Osteoblast (primary cell): ENCODE measurements at regions not wholly inside any gene's neighbourhood (a gene's known extent, or its start where the extent isn't known, plus 50 kb on each side); places are given as distances from the start of the nearest gene placed in this dataset.

Experiments used
- DNase-seq: peaks from one replicate; pipeline ENCODE4 v3.0.0; 2011; ENCODE audit warnings: low spot score, mixed read lengths; ENCODE audit not compliant: insufficient read length; ENCODE audit errors: missing footprints
- H2AFZ ChIP-seq: 2 replicates; pipeline ENCODE4 v1.6.0; 2011; ENCODE audit warnings: mild to moderate bottlenecking, low read length
- H3K27ac ChIP-seq: 2 replicates; pipeline ENCODE4 v1.5.1; 2011; ENCODE audit warnings: mild to moderate bottlenecking, low read depth, low read length, moderate library complexity
- H3K27me3 ChIP-seq: 2 replicates; pipeline ENCODE4 v1.6.0; 2012; ENCODE audit warnings: mild to moderate bottlenecking, control low read depth, inconsistent platforms, low read length, moderate library complexity; ENCODE audit not compliant: insufficient read depth
- H3K36me3 ChIP-seq: 2 replicates; pipeline ENCODE4 v1.5.1; 2011; ENCODE audit warnings: mild to moderate bottlenecking, low read length, control low read depth, moderate library complexity; ENCODE audit not compliant: insufficient read depth
- H3K4me1 ChIP-seq: 2 replicates; pipeline ENCODE4 v1.5.1; 2011; ENCODE audit warnings: mild to moderate bottlenecking, low read length, control low read depth, moderate library complexity; ENCODE audit not compliant: insufficient read depth
- H3K4me2 ChIP-seq: 2 replicates; pipeline ENCODE4 v1.6.0; 2011; ENCODE audit warnings: mild to moderate bottlenecking, low read length; ENCODE audit not compliant: insufficient read depth
- H3K4me3 ChIP-seq: fragments of 200-600 bp; sonication (generic); 3 replicates; pipeline ENCODE4 v1.5.1; 2012; ENCODE audit warnings: mild to moderate bottlenecking, low read length, inconsistent platforms; ENCODE audit not compliant: insufficient read depth
- H3K79me2 ChIP-seq: 2 replicates; pipeline ENCODE4 v1.6.0; 2012; ENCODE audit warnings: mild to moderate bottlenecking, low read length, control low read depth, inconsistent platforms; ENCODE audit not compliant: insufficient read depth
- H3K9me3 ChIP-seq: 2 replicates; pipeline ENCODE4 v1.5.1; 2011; ENCODE audit warnings: low read depth, low read length, control low read depth
- H4K20me1 ChIP-seq: 2 replicates; pipeline ENCODE4 v1.6.0; 2012; ENCODE audit warnings: mild to moderate bottlenecking, low read length, control low read depth; ENCODE audit not compliant: insufficient read depth
- TF ChIP-seq, protein P1 (sequence below): IDR thresholded peaks from 2 replicates; pipeline ENCODE4 v1.5.1; 2011; ENCODE audit warnings: mild to moderate bottlenecking, low read depth, low read length, moderate library complexity; ENCODE audit errors: extremely low read depth

- Histone ChIP-seq H3K79me2 (no peaks in the 10 kb centered on the region), H3K4me1 (no peaks in the 10 kb centered on the region), H2AFZ (no peak overlapping the region), H3K27ac (no peak overlapping the region), H3K4me2 (no peak overlapping the region), H3K9me3 (no peaks in the 10 kb centered on the region), H3K36me3 (no peaks in the 10 kb centered on the region), H3K4me3 (no peak overlapping the region), H3K27me3 (no peaks in the 10 kb centered on the region), H4K20me1 (no peaks in the 10 kb centered on the region)
- DNase-seq: no peak
- TF ChIP-seq, protein P1, sequence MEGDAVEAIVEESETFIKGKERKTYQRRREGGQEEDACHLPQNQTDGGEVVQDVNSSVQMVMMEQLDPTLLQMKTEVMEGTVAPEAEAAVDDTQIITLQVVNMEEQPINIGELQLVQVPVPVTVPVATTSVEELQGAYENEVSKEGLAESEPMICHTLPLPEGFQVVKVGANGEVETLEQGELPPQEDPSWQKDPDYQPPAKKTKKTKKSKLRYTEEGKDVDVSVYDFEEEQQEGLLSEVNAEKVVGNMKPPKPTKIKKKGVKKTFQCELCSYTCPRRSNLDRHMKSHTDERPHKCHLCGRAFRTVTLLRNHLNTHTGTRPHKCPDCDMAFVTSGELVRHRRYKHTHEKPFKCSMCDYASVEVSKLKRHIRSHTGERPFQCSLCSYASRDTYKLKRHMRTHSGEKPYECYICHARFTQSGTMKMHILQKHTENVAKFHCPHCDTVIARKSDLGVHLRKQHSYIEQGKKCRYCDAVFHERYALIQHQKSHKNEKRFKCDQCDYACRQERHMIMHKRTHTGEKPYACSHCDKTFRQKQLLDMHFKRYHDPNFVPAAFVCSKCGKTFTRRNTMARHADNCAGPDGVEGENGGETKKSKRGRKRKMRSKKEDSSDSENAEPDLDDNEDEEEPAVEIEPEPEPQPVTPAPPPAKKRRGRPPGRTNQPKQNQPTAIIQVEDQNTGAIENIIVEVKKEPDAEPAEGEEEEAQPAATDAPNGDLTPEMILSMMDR: no peak
Observed at GRCh38 chr7:136131304-136131630, 154.1 kb upstream of the MTPN start.

GRCh38 chr7:136130511-136131303 is 153.5 kb upstream of the MTPN start:
- no peaks in the 10 kb centered on the region for H3K79me2 ChIP-seq
- no peak overlapping the region for H3K27ac ChIP-seq
- TF ChIP-seq, protein P1: no peak
- DNase-seq: no peak
- no peaks in the 10 kb centered on the region for H3K36me3 ChIP-seq
- no peaks in the 10 kb centered on the region for H3K27me3 ChIP-seq
- no peak overlapping the region for H2AFZ ChIP-seq
- H3K4me2 ChIP-seq: no peak overlapping the region
- no peaks in the 10 kb centered on the region for H3K4me1 ChIP-seq
- no peak overlapping the region for H3K4me3 ChIP-seq
- no peaks in the 10 kb centered on the region for H4K20me1 ChIP-seq
- no peaks in the 10 kb centered on the region for H3K9me3 ChIP-seq

DNA sequence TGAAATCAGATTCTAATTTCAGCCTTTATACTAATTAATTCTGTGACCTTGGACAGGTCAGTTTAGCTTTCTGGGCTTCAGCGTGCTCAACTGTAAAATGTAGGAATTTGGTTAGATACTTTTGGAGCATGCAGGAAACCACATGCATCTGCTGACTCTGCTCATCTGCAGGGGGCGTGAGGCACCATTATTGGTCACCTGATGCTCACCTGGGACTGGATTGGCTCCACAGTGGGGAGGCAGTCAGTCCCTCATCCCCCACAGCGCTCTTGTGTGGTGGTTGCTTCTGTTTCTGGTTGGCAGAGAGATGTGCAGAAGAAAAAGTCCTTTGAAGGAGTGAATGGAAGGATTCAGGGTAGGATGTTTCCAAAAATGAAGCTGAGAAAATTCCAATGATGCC is 150.9 kb upstream of the MTPN start:
- no peaks in the 10 kb centered on the region for H3K9me3 ChIP-seq
- no peak overlapping the region for H3K4me2 ChIP-seq
- H2AFZ ChIP-seq: no peak overlapping the region
- no peak for DNase-seq
- H3K79me2 ChIP-seq: no peaks in the 10 kb centered on the region
- TF ChIP-seq, protein P1: no peak
- no peaks in the 10 kb centered on the region for H4K20me1 ChIP-seq
- no peak overlapping the region for H3K4me3 ChIP-seq
- no peaks in the 10 kb centered on the region for H3K27me3 ChIP-seq
- H3K4me1 ChIP-seq: no peaks in the 10 kb centered on the region
- H3K36me3 ChIP-seq: no peaks in the 10 kb centered on the region
- H3K27ac ChIP-seq: no peak overlapping the region

DNA sequence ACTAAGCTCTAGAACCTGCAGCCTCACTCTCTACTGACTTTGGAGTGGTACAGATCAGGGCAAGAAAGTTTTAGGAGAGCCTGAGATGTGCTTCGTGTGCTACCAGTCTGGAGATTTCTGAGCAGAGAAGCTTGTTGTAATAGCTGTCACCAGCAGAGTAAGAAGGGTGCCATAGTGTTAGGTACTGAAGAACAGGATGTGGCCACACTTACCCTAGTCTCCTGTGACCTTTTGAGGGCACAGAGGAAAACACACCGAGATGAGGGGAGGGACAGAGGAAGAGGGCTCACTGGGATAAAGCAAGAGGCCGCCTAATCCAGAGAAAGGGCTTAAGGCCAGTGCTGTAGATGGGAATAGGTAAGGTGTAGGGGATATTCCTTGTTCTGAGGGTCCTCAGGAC is 146.2 kb upstream of the MTPN start:
- Histone ChIP-seq H4K20me1 (no peaks in the 10 kb centered on the region), H3K9me3 (no peaks in the 10 kb centered on the region), H3K36me3 (no peaks in the 10 kb centered on the region), H3K4me2 (no peak overlapping the region), H3K4me3 (no peak overlapping the region), H2AFZ (no peak overlapping the region), H3K27ac (no peak overlapping the region), H3K79me2 (no peaks in the 10 kb centered on the region), H3K4me1 (no peaks in the 10 kb centered on the region), H3K27me3 (no peaks in the 10 kb centered on the region)
- DNase-seq: no peak
- TF ChIP-seq, protein P1: no peak
